Mammary epithelial cell (primary cell): ENCODE measurements at regions not wholly inside any gene's neighbourhood (a gene's known extent, or its start where the extent isn't known, plus 50 kb on each side); places are given as distances from the start of the nearest gene placed in this dataset.

ENCODE experiments used
- CTCF ChIP-seq, 2 donors: IDR thresholded peaks in 1 of 2; conservative IDR thresholded peaks in 1 of 2; 2 replicates each; pipeline ENCODE4 v1.5.1; 2011 to 2012; ENCODE audit warnings: inconsistent platforms in 2 of 2, low read length in 2 of 2, mild to moderate bottlenecking in 2 of 2, control low read depth in 1 of 2, low read depth in 1 of 2; ENCODE audit not compliant: insufficient read depth in 1 of 2; ENCODE audit errors: extremely low read depth in 1 of 2
- EZH2 ChIP-seq: IDR thresholded peaks from 2 replicates; pipeline ENCODE4 v1.6.1; 2012; ENCODE audit warnings: low read length, inconsistent platforms, borderline replicate concordance

GRCh38 chr12:42666671-42667243 lies 77.2 kb upstream of the PRICKLE1 start:
- TF ChIP-seq CTCF (conservative IDR thresholded peaks at IDR 0.05 in 1 of 2, IDR thresholded peaks at IDR 0.05 in 1 of 2; ENCODE audit: extremely low read depth in 1 of 2, insufficient read depth in 1 of 2, low read depth in 1 of 2, low read length in 2 of 2) (no peak), EZH2 (no peak)
